Renal pelvis (tissue), 1 donor: ENCODE measurements at regions not wholly inside any gene's neighbourhood (a gene's known extent, or its start where the extent isn't known, plus 50 kb on each side); places are given as distances from the start of the nearest gene placed in this dataset.
"Not testable (repeated sequence)": the region's sequence is repeated elsewhere in the genome, so short reads cannot be mapped to it uniquely, and the experiment has no call there.

Experiments
- DNase-seq: peaks from one replicate; pipeline ENCODE4 v3.0.0-alpha.2; 2013

GRCh38 chr5:158203261-158203660 lies 344.3 kb upstream of the CLINT1 start:
- DNase-seq = no peak

GRCh38 chr5:158202801-158203200 lies 343.9 kb upstream of the CLINT1 start:
- DNase-seq = no peak

GRCh38 chr5:158200619-158201018 lies 341.7 kb upstream of the CLINT1 start:
- DNase-seq = no peak

GRCh38 chr5:158198636-158199035 lies 339.7 kb upstream of the CLINT1 start:
- DNase-seq = no peak

- DNase-seq = no peak
Observed at GRCh38 chr5:158195416-158196210, 336.7 kb upstream of the CLINT1 start.

GRCh38 chr5:158194561-158194976 lies 335.6 kb upstream of the CLINT1 start:
- DNase-seq = peak; percentile 12

- not testable (repeated sequence) for DNase-seq
Observed at GRCh38 chr5:158193395-158193794, 334.4 kb upstream of the CLINT1 start.

GRCh38 chr5:158180407-158180806 lies 321.5 kb upstream of the CLINT1 start:
- DNase-seq = no peak

- no peak for DNase-seq
Observed at GRCh38 chr5:158179271-158179670, 320.3 kb upstream of the CLINT1 start.

- no peak for DNase-seq
Observed at GRCh38 chr5:158178535-158178934, 319.6 kb upstream of the CLINT1 start.

- no peak for DNase-seq
Observed at GRCh38 chr5:158177146-158177545, 318.2 kb upstream of the CLINT1 start.

- DNase-seq = peak; percentile 70
Observed at GRCh38 chr5:158175934-158176481, 317.1 kb upstream of the CLINT1 start.

GRCh38 chr5:158174918-158175851 lies 316.2 kb upstream of the CLINT1 start:
- DNase-seq = peak; percentile 86

GRCh38 chr5:158174026-158174425 lies 315.1 kb upstream of the CLINT1 start:
- DNase-seq = no peak

- no peak for DNase-seq
Observed at GRCh38 chr5:158172005-158172404, 313.1 kb upstream of the CLINT1 start.

- DNase-seq = no peak
Observed at GRCh38 chr5:158170534-158170933, 311.6 kb upstream of the CLINT1 start.

GRCh38 chr5:158170060-158170459 lies 311.1 kb upstream of the CLINT1 start:
- no peak for DNase-seq

GRCh38 chr5:158166424-158166823 lies 307.5 kb upstream of the CLINT1 start:
- no peak for DNase-seq

- no peak for DNase-seq
Observed at GRCh38 chr5:158165647-158166046, 306.7 kb upstream of the CLINT1 start.

- DNase-seq = no peak
Observed at GRCh38 chr5:158164296-158165047, 305.5 kb upstream of the CLINT1 start.

- no peak for DNase-seq
Observed at GRCh38 chr5:158163451-158164295, 304.7 kb upstream of the CLINT1 start.
